ENCODE measurements at regions not wholly inside any gene's neighbourhood (a gene's known extent, or its start where the extent isn't known, plus 50 kb on each side); places are given as distances from the start of the nearest gene placed in this dataset.
"Not testable (repeated sequence)": the region's sequence is repeated elsewhere in the genome, so short reads cannot be mapped to it uniquely, and the experiment has no call there.

GRCh38 chr2:149766339-149766738, 178.8 kb upstream of the MMADHC start:
- DNase-seq: peak; percentile 37

GRCh38 chr2:149765636-149766035, 178.1 kb upstream of the MMADHC start:
- DNase-seq: no peak

- DNase-seq: no peak
Observed at GRCh38 chr2:149765003-149765402, 177.4 kb upstream of the MMADHC start.

GRCh38 chr2:149763358-149763757, 175.8 kb upstream of the MMADHC start:
- DNase-seq: no peak

GRCh38 chr2:149761611-149762010, 174.0 kb upstream of the MMADHC start:
- DNase-seq: no peak

- not testable (repeated sequence) for DNase-seq
Observed at GRCh38 chr2:149759382-149759781, 171.8 kb upstream of the MMADHC start.

GRCh38 chr2:149754722-149755121, 167.1 kb upstream of the MMADHC start:
- DNase-seq: not testable (repeated sequence)

GRCh38 chr2:149747456-149747855, 159.9 kb upstream of the MMADHC start:
- no peak for DNase-seq

GRCh38 chr2:149745396-149746230, 158.0 kb upstream of the MMADHC start:
- DNase-seq: peak; percentile 79

- DNase-seq: no peak
Observed at GRCh38 chr2:149744865-149745264, 157.3 kb upstream of the MMADHC start.

- DNase-seq: no peak
Observed at GRCh38 chr2:149743842-149744448, 156.4 kb upstream of the MMADHC start.

GRCh38 chr2:149741646-149742045, 154.1 kb upstream of the MMADHC start:
- DNase-seq: no peak

GRCh38 chr2:149740490-149740889, 152.9 kb upstream of the MMADHC start:
- no peak for DNase-seq

- no peak for DNase-seq
Observed at GRCh38 chr2:149739883-149740265, 152.3 kb upstream of the MMADHC start.

GRCh38 chr2:149739171-149739882, 151.8 kb upstream of the MMADHC start:
- no peak for DNase-seq

GRCh38 chr2:149738767-149739166, 151.2 kb upstream of the MMADHC start:
- no peak for DNase-seq

GRCh38 chr2:149737896-149738295, 150.3 kb upstream of the MMADHC start:
- no peak for DNase-seq

GRCh38 chr2:149735237-149735958, 147.8 kb upstream of the MMADHC start:
- DNase-seq: no peak

GRCh38 chr2:149733936-149734685, 146.5 kb upstream of the MMADHC start:
- DNase-seq: no peak

GRCh38 chr2:149732730-149733290, 145.2 kb upstream of the MMADHC start:
- no peak for DNase-seq

GRCh38 chr2:149732001-149732685, 144.6 kb upstream of the MMADHC start:
- DNase-seq: no peak
